Stimulated activated CD4-positive, alpha-beta T cell treated with anti-CD3 and anti-CD28 coated beads, TNF-alpha, amount 100 ng/mL, for 24 hours (primary cell): ENCODE measurements at regions not wholly inside any gene's neighbourhood (a gene's known extent, or its start where the extent isn't known, plus 50 kb on each side); places are given as distances from the start of the nearest gene placed in this dataset.

Experiments
- DNase-seq, 3 experiments: peaks; one replicate each; pipeline ENCODE4 v3.0.0-alpha.2; 2020; ENCODE audit warnings: low read depth in 3 of 3

GRCh38 chr11:13104619-13105236, 95.6 kb downstream of the RASSF10 start:
- DNase-seq = no peak

DNA sequence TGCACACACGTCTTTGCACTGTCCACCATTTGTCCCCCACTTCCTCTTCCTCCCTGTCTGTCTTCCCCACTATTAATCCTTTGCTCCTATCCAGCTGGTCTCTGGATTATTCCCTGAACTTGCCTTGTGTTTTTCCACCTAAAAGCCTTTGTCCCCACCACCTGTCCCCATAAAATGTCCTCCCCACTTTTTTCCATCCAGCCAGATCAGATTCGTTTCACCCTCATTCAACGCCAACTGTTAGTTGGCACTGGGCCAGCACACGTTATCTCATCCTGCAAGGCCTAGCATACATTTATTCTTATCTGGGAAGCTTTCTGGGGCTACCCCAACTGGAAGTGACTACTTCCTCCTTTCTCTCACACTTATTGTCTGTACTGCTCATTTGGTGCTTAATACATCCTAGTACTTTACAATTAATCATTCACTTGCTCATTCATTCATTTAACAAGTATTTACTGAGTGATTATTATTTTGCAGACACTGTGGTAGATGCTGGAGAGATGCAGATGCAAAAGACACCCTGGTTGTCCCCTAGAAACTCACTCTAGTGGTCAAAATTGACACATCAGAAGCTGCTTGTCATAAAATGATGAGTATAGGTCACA, 96.2 kb downstream of the RASSF10 start:
- DNase-seq = no peak

DNA sequence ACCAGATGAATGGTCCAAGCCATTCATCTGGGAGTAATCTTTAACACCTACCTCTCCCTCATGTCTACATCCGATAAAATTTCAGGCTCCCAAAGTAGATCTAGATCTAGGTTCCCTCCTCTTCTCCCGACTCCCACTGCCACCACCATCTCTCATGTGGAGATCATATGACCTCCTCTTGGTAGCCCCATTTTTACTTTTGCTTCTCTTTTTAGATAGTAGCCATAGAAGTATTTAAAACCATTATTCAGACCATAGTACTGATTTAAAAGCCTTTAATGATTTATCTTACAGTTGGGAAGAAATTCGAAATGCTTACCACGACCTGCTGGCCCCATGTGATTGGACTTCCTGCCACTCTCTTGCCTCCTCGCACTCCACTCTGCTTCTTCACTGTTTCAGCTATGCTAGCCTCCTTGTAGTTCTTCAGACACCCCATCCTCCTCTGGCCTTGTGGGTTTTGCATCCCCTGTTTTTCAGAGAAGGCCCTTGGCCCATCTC, 98.5 kb downstream of the RASSF10 start:
- DNase-seq = no peak

- DNase-seq = no peak
Measured at GRCh38 chr11:13108416-13108815, 99.3 kb downstream of the RASSF10 start.

- no peak for DNase-seq
Measured at GRCh38 chr11:13109616-13110015, 100.5 kb downstream of the RASSF10 start.

DNA sequence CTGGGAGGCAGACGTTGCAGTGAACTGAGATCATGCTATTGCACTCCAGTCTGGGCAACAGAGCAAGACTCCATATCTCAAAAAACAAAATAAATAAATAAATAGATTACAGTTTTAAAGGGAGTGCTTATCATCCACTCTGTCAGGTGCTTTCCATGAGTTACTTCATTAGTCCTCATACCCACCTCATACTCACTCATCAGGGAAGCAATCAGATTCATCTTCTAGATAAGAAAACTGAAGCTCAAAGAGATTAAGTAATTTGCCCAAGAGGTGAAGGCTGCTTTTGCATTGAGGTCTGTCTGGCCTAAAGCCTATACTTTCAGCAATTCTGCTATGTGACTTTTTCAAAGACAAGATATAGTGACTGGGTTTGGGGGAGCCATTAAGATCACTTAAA, 101.0 kb downstream of the RASSF10 start:
- no peak for DNase-seq

DNA sequence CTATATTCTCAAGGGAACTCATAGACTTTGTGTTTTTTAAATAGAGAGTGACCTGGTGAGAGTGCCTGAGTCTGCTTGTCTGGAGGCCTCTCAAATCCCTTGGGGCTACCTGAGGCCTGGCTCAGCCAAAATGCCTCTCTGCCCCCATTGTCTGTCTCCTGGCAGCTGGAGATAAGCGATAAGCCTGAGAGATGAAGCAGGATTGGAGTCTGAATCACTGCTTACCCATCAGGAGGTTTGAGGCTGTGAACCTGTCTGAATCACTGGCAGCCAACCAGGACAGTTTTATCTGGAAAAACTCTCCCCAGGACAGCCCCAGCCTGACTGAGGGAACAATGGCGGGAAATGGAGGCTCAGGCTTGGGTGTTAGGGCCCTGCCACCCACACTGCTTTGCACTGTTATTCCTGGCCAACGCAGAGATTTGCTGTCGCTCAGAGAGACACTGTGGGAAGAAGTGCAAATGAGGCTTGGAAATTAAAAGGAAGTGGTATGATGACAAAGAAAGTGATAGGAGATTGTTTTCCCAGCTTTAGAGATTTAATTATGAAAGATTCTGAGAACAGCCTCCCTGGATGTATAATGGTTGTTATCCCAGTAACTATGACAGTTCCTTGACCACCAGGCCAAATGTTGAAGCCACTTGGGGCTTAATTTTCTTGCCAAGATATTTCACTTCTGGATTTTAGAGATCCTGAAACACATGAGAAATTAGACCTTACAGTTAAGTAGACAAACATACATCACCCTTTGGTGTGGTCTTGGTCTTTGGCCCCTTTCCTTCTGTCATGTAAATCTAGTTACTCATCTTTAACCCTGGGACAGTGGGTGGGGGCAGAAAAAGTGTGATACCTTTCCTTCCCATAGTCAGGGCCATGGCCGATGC, 102.1 kb downstream of the RASSF10 start:
- no peak for DNase-seq

- no peak for DNase-seq
Measured at GRCh38 chr11:13111813-13112130, 102.7 kb downstream of the RASSF10 start.

DNA sequence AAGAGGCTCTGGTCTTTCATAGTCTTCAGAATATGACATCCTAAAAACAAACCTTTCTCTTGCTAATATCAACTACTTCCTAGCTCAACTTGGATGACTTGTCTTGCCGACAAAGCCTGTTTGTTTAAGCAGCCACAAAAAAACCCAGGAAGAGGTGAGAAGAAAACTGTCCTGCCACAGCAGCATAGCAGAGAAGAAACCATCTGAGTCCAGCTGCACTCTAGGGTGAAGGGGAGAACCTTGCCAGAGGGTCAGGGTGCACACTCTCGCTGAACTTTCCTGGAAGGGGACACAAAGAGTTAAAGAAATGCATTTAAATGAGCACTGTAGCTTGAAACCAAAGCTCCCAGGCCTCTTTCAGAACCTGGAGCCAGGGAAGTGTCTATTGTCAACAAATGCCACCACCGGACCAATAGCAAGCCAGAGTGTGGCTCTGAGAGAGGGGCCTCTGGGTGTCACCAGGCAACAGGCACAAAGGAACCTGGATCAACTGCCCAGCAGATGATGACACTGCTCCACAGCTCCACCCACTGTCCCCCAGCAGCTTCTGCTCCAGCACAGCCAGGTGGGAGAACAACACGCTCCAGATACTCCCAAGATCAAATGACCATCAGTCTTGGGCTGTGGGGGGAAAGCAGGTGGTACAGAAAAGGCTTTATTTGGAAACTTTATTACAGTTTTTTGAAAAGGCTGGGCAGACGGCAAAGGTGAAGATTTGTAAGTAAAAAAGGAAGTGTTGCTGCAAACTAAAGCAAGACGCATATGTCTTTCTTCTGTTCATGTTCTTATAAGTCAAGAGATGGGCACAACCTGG, 105.7 kb downstream of the RASSF10 start:
- no peak for DNase-seq

- no peak for DNase-seq
Measured at GRCh38 chr11:13115380-13115675, 106.2 kb downstream of the RASSF10 start.

DNA sequence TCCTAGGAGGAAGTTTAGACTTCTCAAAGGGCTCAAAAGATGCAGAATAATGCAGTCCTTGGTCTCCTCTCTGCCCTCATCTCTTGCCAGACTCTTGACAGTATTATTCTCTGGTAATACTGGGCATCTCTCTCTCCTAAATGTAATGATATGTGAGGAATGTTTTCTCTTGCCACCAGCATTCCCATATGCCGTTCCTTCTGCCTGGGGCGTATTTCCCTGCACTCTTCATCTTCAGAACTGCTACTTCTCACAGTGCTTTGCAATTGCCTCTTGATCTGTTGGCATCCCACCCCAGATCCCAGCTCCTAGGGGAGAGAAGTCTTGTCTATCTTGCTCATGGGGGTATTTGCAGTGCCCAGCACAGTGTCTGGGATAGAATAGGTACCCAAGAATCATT, 107.4 kb downstream of the RASSF10 start:
- no peak for DNase-seq

DNA sequence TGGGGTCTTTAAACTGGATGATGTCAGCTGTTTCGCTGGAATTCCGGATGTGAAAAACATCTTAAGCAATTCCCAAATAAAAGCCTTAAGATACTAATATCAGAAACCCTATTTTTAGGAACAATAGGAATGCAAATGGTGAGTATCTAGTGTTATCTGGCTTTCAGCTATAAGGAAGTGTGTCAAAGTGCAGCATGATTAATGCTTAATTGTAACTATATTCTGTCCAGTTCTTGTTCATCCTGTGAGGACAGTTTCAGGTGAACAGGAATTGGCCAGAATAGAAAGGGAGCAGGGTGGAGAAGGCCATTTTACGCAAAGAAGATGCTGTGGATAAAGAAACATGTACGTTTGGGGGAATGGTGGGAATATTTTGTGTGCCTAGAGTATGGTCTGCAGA, 108.2 kb downstream of the RASSF10 start:
- DNase-seq = no peak

- DNase-seq = no peak
Measured at GRCh38 chr11:13118194-13118593, 109.1 kb downstream of the RASSF10 start.

DNA sequence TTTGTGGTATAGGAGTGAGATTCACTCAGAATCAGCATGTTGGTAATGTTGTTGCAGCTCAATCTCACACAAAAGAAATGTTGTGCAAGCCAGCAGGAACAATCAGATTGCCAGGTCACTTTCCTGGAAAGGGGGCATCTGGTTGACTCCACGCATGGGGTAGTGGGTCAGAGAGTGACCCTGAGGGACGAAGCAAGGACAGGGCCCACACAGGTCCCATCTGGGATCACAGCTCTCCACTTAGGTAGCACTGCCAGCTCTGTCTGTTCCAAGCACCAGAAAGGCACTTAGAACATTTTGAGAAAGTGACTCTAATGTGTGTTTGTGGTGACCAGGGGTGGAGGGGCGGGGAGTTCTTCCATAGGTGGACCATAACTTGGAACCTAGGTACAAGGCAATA, 109.5 kb downstream of the RASSF10 start:
- no peak for DNase-seq

DNA sequence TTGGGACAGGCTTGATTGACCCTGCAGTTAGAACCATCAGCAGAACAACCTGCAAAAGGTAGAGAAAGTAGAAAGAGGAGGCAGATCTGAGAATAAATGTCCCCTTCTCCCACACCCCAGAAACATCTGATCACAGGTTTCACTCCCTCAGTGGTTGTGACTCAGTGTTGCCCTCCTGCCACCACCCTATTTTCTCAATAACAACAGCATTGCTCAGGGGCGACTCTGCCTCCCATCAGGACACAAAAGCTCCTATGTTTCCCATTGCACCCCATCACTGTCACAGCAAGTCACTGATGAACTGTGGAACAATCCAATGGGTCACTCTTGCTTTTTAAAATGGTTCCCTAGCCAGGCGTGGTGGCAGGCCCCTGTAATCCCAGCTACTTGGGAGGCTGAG, 110.2 kb downstream of the RASSF10 start:
- DNase-seq = no peak

DNA sequence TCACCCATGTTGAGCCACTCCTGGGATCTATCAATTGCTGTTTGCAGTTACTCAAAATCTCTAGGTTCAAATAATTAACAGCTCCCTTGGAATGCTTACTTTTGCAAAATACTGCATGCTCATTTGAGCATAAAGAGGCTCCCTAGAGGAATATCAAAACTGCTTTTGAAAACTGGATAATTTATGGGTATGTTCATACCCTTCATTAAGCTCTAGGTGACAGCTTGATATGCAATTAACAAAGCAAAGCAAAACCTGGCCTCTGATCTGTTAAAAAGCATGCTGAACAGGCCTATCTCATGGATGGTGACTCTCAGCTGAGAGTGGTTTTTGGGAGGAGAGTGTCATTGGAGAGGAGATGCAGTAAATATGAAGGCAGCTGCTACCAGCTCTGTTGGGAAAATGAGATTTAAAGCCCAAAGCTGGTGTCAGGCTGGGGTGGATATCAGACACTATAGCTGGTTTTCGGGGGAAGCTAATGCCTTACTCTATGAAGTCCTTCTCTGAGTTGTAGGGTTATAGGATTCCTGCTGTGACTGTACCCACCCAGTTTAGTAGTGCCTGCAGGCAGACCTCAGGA, 110.9 kb downstream of the RASSF10 start:
- DNase-seq = no peak

DNA sequence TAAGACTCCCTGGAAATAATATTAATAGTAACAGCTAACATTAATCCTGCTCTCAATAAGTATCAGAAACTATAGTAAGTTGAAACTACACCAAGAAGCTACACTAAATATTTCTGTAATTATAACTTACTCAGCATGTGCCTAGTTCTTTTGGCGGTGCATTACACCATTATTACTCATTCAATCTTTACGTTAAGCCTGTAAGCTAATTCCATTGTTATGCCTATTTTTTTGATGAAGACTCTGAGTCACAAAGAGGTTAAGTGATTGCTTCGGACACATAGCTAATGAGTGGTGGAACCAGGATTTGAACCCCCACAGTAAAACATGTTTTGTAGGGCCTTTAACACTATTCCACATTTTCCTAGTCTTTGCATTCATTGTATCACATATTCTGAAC, 111.6 kb downstream of the RASSF10 start:
- DNase-seq = no peak

DNA sequence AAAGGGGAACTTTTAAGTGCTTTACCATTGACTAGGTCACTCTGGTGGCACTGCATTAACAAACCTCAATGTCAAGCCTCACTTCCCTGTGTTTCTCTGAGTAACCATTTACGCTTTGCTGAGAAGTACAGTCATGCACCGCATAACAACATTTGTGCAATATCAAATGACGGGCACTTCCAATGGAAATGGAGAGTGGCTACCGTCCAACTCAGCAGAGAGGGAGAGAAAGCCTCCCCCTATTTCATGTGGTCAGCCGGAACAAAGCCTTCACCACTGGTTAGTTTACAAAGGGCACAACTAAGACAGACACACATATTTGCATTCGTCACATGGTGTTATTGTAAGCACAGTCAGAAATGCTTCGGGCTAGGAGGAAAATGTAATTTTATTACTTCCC, 117.3 kb downstream of the RASSF10 start:
- no peak for DNase-seq

DNA sequence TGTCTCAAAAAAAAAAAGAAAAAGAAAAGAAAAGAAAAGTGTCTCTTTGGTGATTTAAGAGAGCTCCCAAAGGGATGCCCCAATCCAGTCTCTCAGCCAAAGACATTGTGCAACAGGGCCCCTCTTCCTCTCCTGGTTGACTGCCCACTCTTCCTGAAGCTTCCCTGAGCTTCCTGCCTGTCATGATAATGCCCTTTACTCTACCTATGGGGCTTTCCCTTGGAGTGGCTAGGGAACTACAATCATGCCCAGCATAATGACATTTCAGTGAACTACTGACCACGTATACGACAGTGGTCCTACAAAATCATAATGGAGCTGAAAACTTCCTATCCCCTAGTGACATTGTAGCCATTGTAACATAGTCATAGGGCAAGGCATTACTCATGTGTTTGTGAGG, 118.0 kb downstream of the RASSF10 start:
- DNase-seq = no peak

- DNase-seq = no peak
Measured at GRCh38 chr11:13128354-13128753, 119.2 kb downstream of the RASSF10 start.

DNA sequence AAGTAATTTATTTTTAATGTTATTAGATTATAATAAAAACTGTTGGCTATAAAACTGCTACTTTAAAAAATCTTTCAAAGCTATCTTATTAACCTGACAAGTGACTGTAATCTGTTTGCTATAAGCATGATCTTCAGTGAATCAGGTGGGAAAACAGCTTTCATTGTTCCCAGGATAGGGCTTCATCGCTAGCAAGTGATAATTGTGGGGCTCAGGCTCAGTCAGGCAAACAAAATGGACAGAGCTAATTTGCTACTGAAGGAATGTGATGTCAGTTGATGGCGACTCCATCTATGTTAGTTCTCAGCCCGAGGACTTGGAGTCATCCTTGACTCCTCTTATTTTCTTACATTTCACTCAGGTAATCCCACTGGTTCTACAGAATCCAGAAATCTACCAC, 125.0 kb downstream of the RASSF10 start:
- no peak for DNase-seq

GRCh38 chr11:13134886-13135285, 125.8 kb downstream of the RASSF10 start:
- no peak for DNase-seq
